Subcutaneous abdominal adipose tissue (tissue), 5 donors: ENCODE measurements at regions not wholly inside any gene's neighbourhood (a gene's known extent, or its start where the extent isn't known, plus 50 kb on each side); places are given as distances from the start of the nearest gene placed in this dataset.
"Not testable (repeated sequence)": the region's sequence is repeated elsewhere in the genome, so short reads cannot be mapped to it uniquely, and the experiment has no call there.

Source experiments
- H3K27ac ChIP-seq: one replicate; pipeline ENCODE4 v1.7.0; 2013; ENCODE audit warnings: low read depth, mild to moderate bottlenecking, inconsistent platforms, low read length, moderate library complexity
- H3K27me3 ChIP-seq, 5 donors: one replicate each; pipeline ENCODE4 v1.7.0; 2013; ENCODE audit warnings: low read length in 5 of 5, inconsistent platforms in 1 of 5; ENCODE audit not compliant: control insufficient read depth in 5 of 5, insufficient read depth in 4 of 5
- H3K36me3 ChIP-seq, 5 donors: one replicate each; pipeline ENCODE4 v1.7.0; 2013; ENCODE audit warnings: low read length in 5 of 5; ENCODE audit not compliant: control insufficient read depth in 5 of 5, insufficient read depth in 5 of 5
- H3K4me1 ChIP-seq, 5 donors: one replicate each; pipeline ENCODE4 v1.7.0; 2013; ENCODE audit warnings: low read length in 5 of 5, mild to moderate bottlenecking in 3 of 5, moderate library complexity in 1 of 5; ENCODE audit not compliant: control insufficient read depth in 5 of 5, insufficient read depth in 5 of 5
- H3K4me3 ChIP-seq, 5 donors: one replicate each; pipeline ENCODE4 v1.7.0; 2013; ENCODE audit warnings: low read length in 5 of 5, low read depth in 1 of 5
- H3K9ac ChIP-seq, 5 donors: one replicate each; pipeline ENCODE4 v1.7.0; 2013; ENCODE audit warnings: low read length in 5 of 5, mild to moderate bottlenecking in 4 of 5, moderate library complexity in 3 of 5
- H3K9me3 ChIP-seq, 5 donors: one replicate each; pipeline ENCODE4 v1.7.0; 2013; ENCODE audit warnings: low read length in 5 of 5; ENCODE audit not compliant: control insufficient read depth in 5 of 5
- donor health status: healthy.
- donor health status: healthy.
- donor health status: healthy.
- donor health status: healthy.
- donor health status: healthy.

DNA sequence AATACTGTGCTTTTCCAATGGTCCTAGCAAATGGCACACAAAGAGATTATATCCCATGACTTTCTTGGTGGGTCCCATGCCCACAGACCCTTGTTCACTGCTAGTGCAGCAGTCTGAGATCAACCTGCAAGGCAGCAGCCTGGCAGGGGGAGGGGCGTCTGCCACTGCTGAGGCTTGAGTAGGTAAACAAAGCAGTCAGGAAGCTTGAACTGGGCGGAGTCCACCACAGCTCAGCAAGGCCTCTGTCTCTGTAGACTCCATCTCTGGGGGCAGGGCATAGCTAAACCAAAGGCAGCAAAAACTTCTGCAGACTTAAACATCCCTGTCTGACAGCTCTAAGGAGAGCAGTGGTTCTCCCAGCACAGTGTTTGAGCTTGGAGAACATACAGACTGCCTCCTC lies 82.9 kb downstream of the ZNF737 start:
- peaks cover 0 to 21% (median 8%) of the 10 kb centered on the region in 5 donors for H3K9me3 ChIP-seq
- H3K36me3 ChIP-seq = no peaks in the 10 kb centered on the region
- H3K4me1 ChIP-seq = no peaks in the 10 kb centered on the region
- no peaks in the 10 kb centered on the region for H3K27me3 ChIP-seq
- no peak overlapping the region for H3K4me3 ChIP-seq
- H3K9ac ChIP-seq = no peak overlapping the region
- H3K27ac ChIP-seq = no peak overlapping the region

DNA sequence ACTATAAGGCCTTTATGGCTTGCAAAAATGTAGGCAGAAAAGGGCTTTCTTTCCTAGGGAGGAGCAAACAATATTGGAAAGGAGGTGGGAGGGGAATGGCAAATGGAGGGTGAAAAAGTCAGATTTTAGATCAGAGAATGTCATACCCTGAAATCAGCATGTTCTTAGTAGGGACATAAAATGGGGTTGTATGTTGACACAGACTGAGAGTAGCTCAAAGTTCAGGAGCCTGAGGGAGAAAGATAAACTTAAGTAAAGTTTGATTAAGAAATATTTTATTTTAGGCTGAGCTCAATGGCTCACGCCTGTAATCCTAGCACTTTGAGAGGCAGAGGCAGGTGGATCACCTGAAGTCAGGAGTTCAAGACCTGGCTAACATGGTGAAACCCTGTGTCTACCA lies 83.8 kb downstream of the ZNF737 start:
- Histone ChIP-seq H3K9me3 (peaks cover 0 to 28% (median 13%) of the 10 kb centered on the region in 5 donors), H3K36me3 (no peaks in the 10 kb centered on the region), H3K9ac (no peak overlapping the region), H3K4me3 (no peak overlapping the region), H3K27me3 (no peaks in the 10 kb centered on the region), H3K27ac (no peak overlapping the region), H3K4me1 (no peaks in the 10 kb centered on the region)

DNA sequence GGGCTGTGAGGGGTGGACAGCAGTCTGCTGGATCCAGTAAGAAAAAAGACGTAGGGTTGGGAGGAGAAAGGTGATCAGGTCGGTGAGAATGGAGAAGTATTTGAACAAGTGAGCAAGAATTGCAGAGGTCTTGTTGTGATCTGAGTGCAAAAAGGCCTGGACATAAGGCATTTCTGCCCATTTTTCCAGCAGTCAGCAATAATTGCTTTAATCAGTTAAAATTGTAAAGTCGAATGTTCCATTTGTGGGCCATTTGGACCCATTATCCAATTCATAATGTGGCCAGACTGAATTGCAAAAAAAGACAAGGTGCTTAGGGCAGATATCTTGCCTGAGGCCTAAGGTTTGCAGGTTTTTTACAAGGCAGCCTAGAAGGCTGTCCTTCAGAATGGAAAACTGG lies 86.1 kb downstream of the ZNF737 start:
- Histone ChIP-seq H3K9me3 (peaks cover 0 to 44% (median 27%) of the 10 kb centered on the region in 5 donors), H3K27ac (no peak overlapping the region), H3K27me3 (no peaks in the 10 kb centered on the region), H3K4me1 (no peaks in the 10 kb centered on the region), H3K9ac (no peak overlapping the region), H3K36me3 (no peaks in the 10 kb centered on the region), H3K4me3 (no peak overlapping the region)

DNA sequence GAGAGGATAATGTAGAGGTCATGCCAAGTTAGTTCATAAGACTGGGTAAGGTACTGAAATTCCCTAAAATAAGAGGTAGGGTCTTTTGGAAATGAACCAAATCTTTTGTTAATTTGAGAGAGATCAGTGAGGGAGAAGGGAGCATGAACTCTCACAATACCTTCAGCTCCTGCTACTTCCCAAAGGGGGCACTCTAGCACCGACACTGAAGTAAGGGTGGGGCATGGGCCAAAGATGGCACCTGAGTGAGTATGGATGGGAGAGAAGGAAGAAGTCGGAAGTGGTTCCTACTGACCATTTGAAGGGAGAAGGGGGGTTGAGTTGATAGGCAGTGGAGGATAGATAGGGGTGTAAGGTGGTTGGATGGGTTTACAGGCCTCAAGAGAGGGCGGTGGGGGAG lies 86.6 kb downstream of the ZNF737 start:
- Histone ChIP-seq H3K27me3 (no peaks in the 10 kb centered on the region), H3K4me3 (no peak overlapping the region), H3K9ac (no peak overlapping the region), H3K9me3 (peaks cover 0 to 44% (median 27%) of the 10 kb centered on the region in 5 donors), H3K27ac (no peak overlapping the region), H3K36me3 (no peaks in the 10 kb centered on the region), H3K4me1 (no peaks in the 10 kb centered on the region)

DNA sequence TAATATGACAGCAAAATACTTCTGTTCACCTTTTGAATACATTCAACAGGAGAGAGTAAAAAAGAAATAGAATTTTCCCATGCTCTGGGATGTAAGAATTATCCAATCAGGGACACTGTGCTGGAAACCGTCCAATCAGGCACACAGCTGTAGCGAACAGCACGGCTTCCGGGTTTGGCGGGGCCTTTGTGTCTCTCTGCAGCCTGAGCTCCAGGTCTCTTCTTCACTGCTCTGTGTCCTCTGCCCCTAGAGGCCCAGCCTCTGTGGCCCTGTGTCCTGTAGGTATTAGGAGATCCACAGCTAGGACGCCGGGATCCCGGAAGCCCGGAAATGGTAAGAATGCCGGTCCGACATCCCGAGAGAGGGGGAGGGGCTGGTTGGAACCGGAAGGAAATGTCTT lies 92.7 kb downstream of the ZNF737 start:
- no peaks in the 10 kb centered on the region for H3K36me3 ChIP-seq
- no peaks in the 10 kb centered on the region for H3K27me3 ChIP-seq
- H3K9me3 ChIP-seq = peaks cover 0 to 36% (median 27%) of the 10 kb centered on the region in 5 donors
- no peaks in the 10 kb centered on the region for H3K4me1 ChIP-seq
- no peak overlapping the region for H3K27ac ChIP-seq
- H3K9ac ChIP-seq = no peak overlapping the region
- H3K4me3 ChIP-seq = no peak overlapping the region

DNA sequence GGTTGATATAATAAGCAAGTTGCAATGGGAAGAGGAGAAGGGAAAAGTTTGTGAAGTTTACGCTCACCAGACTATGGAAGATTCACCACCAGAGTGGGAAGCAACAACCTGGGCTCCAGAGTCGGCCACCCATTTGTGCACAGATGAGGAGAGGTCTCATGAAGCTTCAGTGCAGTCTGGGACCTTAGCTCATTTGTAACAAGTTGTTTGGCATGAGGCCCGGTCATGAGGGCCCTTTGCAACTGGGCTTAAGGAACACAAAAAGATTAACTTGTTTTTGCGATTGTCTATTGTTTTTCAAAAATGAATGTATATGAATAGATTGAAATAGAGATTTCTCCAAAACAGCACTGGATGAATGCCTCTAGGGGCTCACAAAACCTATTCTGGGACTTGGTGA lies 94.2 kb downstream of the ZNF737 start:
- Histone ChIP-seq H3K4me3 (no peak overlapping the region), H3K9me3 (peaks cover 0 to 30% (median 21%) of the 10 kb centered on the region in 5 donors), H3K27ac (no peak overlapping the region)

DNA sequence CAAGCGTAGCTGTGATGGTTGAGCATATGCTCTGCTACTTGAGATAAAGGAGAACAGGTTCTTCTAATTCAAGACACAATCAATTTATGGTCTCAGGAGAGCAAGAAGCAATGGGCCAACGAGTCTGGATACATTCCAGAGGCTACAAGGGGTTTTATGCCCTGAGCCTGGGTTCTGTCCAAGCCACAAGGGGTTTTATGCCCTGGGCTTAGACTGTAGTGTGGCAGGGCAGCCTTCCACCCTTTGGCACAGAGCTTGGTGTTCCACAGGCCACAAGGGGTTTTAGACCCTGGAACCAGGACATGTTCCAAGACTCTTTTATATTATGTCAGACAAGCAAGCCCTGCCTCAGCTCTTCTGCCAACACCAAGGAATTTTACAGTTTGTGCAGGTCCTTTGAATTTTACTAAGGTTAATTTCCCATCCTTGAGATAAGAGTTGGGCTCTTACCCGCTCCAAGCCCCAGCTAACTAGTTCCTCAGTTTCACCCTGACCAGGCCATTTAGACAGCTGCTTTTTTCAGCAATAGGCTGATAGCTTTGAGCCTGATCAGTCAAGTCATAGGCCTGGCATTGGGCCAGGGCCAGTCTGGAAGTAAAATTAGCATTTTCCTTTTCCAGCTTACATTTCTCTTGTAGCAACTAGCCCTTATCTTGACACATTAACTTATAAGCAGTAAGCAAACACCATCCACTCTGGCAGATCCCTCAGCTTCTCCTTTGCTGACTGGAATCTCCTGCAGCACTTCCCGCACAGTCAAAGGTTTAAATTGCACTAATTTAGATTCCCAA lies 95.0 kb downstream of the ZNF737 start:
- Histone ChIP-seq H3K4me3 (no peak overlapping the region), H3K4me1 (no peaks in the 10 kb centered on the region), H3K9me3 (peaks cover 0 to 24% (median 13%) of the 10 kb centered on the region in 5 donors), H3K27ac (no peak overlapping the region), H3K9ac (no peak overlapping the region), H3K27me3 (no peaks in the 10 kb centered on the region), H3K36me3 (no peaks in the 10 kb centered on the region)

More for the DNA sequence above, 94.2 kb downstream of the ZNF737 start:
- no peaks in the 10 kb centered on the region for H3K36me3 ChIP-seq
- H3K4me1 ChIP-seq = no peaks in the 10 kb centered on the region
- no peaks in the 10 kb centered on the region for H3K27me3 ChIP-seq
- H3K9ac ChIP-seq = no peak overlapping the region

DNA sequence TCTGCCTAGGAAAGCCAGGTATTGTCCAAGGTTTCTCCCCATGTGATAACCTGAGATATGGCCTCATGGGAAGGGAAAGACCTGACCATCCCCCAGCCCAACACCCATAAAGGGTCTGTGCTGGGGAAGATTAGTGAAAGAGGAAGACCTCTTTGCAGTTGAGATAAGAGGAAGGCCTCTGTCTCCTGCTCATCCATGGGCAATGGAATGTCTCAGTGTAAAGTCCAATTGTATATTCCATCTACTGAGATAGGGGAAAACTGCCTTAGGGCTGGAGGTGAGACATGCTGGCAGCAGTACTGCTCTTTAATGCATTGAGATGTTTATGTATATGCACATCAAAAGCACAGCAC lies 99.0 kb downstream of the ZNF737 start:
- not testable (repeated sequence) for H3K36me3 ChIP-seq, H3K9ac ChIP-seq, H3K4me3 ChIP-seq, H3K27ac ChIP-seq, H3K4me1 ChIP-seq, H3K27me3 ChIP-seq
- H3K9me3 ChIP-seq = peaks cover 0 to 13% (median 4%) of the 10 kb centered on the region in 5 donors

DNA sequence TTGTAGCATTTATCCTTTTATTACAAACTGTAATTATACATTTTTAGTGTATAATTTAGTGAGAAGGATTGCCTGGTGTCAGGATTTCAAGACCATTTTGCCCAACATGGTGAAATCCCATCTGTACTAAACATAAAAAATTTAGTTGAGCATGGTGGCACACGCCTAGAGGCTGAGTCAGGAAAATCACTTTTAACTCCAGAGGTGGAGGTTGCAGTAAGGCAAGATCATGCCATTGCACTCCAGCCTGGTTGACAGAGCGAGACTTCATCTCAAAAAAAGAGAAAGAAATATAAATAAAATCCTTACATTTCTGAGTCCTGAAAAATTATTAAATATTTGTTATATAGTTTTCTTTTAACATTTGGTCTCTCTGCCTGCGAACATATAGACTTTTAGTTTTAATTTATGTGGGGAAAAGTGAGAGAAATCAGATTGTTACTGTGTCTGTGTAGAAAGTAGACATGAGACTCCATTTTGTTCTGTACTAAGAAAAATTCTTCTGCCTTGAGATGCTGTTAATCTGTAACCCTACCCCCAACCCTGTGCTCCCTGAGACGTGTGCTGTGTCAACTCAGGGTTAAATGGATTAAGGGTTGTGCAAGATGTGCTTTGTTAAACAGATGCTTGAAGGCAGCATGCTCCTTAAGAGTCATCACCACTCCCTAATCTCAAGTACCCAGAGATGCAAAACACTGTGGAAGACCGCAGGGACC lies 99.5 kb downstream of the ZNF737 start:
- not testable (repeated sequence) for H3K4me3 ChIP-seq, H3K4me1 ChIP-seq, H3K36me3 ChIP-seq, H3K27me3 ChIP-seq, H3K27ac ChIP-seq, H3K9ac ChIP-seq
- H3K9me3 ChIP-seq = peaks cover 0 to 11% (median under 1%) of the 10 kb centered on the region in 5 donors

DNA sequence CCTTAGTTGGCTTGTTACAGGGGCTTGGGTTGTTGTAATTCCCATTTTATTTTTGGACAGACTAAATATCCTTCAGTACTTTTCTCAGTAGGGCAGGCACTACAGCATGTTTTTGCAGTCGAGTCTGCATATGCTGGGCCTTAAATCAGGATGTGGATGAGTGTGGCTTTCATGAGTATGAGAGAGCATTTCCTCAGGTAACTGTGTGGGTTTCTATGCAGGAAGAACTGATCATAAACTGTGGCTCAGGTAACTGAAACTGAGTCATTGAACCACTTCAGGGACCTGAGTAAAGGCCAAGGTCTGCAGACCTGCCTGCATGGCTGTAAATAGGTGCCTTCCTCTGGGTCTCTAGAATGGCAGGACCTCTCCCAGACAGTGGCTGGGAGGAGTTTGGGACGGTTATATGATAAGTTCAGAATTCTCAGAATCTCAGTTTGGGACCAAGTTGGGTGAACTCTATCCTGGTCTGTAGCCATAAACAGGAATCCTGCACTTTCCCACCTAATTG lies 112.1 kb downstream of the ZNF737 start:
- H3K36me3 ChIP-seq = no peaks in the 10 kb centered on the region
- H3K27ac ChIP-seq = no peak overlapping the region
- H3K4me1 ChIP-seq = no peaks in the 10 kb centered on the region
- no peaks in the 10 kb centered on the region for H3K27me3 ChIP-seq
- no peak overlapping the region for H3K4me3 ChIP-seq
- no peaks in the 10 kb centered on the region for H3K9me3 ChIP-seq
- H3K9ac ChIP-seq = no peak overlapping the region
